Calu3 (cell line): ENCODE measurements at regions not wholly inside any gene's neighbourhood (a gene's known extent, or its start where the extent isn't known, plus 50 kb on each side); places are given as distances from the start of the nearest gene placed in this dataset.
A peak's percentile ranks its signal among the peaks of the same experiment; 100 is the strongest.
"Not testable (repeated sequence)": the region's sequence is repeated elsewhere in the genome, so short reads cannot be mapped to it uniquely, and the experiment has no call there.

ENCODE experiments used
- BruUV-seq: library from RNA; stranded (reverse); fragments of 400-500 nt; replicated peaks from 2 replicates; lab custom pipeline; 2021; lab: Mats Ljungman, UMichigan
- CTCF ChIA-PET: fragments of 300-600 bp; sonication (Branson Sonifier 250); formaldehyde crosslinking; loops from one replicate; lab custom pipeline; 2022; ENCODE audit warnings: antibody characterized with exemption; lab: Charles Lee
- DNase-seq: peaks from one replicate; pipeline ENCODE4 v3.0.0; 2022
- H3K27ac Mint-ChIP-seq: one replicate; pipeline ENCODE4 v1.8.0; 2022; ENCODE audit warnings: mixed read lengths; ENCODE audit not compliant: unreplicated experiment
- H3K27me3 Mint-ChIP-seq: one replicate; pipeline ENCODE4 v1.8.0; 2022; ENCODE audit warnings: mixed read lengths; ENCODE audit not compliant: unreplicated experiment
- H3K36me3 Mint-ChIP-seq: one replicate; pipeline ENCODE4 v1.8.0; 2022; ENCODE audit warnings: mild to moderate bottlenecking, moderate library complexity, mixed read lengths; ENCODE audit not compliant: insufficient read depth, unreplicated experiment
- H3K4me1 Mint-ChIP-seq: one replicate; pipeline ENCODE4 v1.8.0; 2022; ENCODE audit warnings: mild to moderate bottlenecking, low read depth, mixed read lengths; ENCODE audit not compliant: unreplicated experiment
- H3K4me3 Mint-ChIP-seq: one replicate; pipeline ENCODE4 v1.8.0; 2022; ENCODE audit warnings: mild to moderate bottlenecking, low read depth, moderate library complexity, mixed read lengths; ENCODE audit not compliant: unreplicated experiment
- H3K9me3 Mint-ChIP-seq: one replicate; pipeline ENCODE4 v1.8.0; 2022; ENCODE audit warnings: low read depth, mixed read lengths; ENCODE audit not compliant: unreplicated experiment
- intact Hi-C: fragments of 100-400 bp; cut with micrococcal nuclease; formaldehyde crosslinking; loops from one replicate; pipeline ENCODE4 v1.10.0; 2022; ENCODE audit not compliant: unreplicated experiment

DNA sequence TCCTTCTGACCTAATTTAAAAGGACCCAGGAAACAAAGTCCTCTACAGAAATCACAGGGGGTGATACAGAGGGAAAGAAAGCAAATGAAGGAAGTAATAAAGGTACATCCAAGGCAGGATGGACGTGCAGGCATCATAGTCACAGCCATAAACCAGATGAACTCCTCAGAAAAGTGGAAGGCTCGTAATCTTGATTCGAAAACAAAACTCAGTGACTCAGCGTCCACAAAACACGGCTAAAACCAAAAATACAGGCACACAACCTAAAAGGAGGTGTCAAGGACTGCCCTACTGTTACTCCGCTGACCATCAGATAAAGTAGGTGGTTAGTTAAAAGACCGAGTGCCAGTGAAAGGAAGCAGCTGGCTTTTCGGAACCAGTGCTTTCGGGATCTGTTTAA is 81.5 kb downstream of the TRIM69 start:
- DNase-seq, H3K9me3 Mint-ChIP-seq, CTCF ChIA-PET, intact Hi-C loops, H3K4me3 Mint-ChIP-seq, H3K27ac Mint-ChIP-seq, H3K36me3 Mint-ChIP-seq, H3K4me1 Mint-ChIP-seq, H3K27me3 Mint-ChIP-seq, BruUV-seq: not testable (repeated sequence)

DNA sequence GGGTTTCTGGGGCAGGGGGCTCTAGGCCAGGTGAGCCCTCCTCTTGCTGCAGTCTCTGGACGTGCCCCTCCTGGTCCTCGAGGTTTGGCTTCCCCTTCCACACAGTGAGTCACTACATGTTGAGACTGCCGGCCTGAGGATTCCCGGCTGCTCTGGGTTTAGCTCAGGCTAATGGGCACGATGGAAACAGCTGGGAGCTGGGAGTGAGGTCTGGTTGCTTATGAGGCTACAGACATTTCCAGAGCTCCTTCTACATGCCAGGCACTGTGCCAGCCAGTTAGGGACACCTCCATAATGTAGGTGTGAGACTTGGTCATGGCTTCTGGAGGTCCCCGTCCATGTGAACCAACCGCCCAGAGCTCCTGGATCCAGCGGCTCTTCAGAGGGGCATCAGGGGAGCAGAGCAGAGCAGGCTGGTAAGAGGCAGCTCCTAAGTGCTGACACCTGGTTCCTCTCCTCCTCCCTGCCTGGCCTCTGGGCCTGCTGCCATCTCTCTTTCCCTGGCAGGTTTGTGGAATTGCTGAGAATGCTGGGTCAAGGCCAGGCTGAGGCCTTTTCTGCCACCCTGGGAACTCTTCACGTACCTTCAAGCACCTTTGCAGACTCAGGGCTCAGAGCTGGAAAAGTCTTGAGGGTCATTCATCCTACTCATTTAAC is 83.1 kb downstream of the TRIM69 start:
- DNase-seq, H3K4me3 Mint-ChIP-seq, H3K9me3 Mint-ChIP-seq, H3K27ac Mint-ChIP-seq, BruUV-seq, H3K27me3 Mint-ChIP-seq, CTCF ChIA-PET, H3K36me3 Mint-ChIP-seq, intact Hi-C loops, H3K4me1 Mint-ChIP-seq: not testable (repeated sequence)

DNA sequence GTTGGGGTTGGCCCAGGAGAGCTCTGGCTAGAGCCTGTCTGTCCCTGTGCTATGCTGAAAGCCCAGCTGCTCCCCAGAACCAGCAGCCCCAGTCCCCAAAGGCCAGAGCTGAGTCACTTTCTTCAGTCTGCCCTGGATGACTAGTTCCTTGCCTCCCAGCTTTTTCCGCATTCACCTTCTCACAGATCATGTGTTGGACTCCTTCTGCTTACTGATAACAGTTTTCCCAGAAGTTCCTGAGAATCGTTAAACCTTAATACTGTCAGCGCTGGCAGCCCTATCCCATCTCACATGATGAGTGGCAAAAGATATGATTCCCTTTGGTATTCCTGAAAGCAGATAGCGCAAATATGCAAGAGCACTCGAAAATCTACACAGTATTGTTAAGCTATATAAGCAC is 84.2 kb downstream of the TRIM69 start:
- intact Hi-C loops, H3K36me3 Mint-ChIP-seq, DNase-seq, BruUV-seq, CTCF ChIA-PET, H3K4me3 Mint-ChIP-seq, H3K4me1 Mint-ChIP-seq, H3K9me3 Mint-ChIP-seq, H3K27me3 Mint-ChIP-seq: not testable (repeated sequence)
- H3K27ac Mint-ChIP-seq, result peak overlapping the region; percentile 33

DNA sequence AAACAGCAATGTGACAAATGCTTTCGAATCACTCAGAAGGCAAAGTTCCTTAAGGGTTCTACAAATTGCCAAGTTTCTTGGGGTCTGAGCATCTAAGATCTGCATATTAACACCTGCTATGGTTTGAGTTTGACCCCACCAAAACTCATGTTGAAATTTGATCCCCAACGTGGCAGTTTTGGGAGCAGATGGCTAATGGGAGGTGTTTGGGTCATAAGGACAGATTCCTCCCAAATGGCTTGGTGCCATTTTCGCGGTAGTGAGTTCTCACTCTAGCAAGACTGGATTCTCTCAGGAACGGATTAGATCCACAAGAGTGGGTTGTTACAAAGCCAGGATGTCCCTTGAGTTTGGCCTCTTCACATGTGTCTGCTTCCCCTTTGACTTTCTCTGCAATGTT is 84.6 kb downstream of the TRIM69 start:
- H3K27me3 Mint-ChIP-seq, intact Hi-C loops, CTCF ChIA-PET, H3K4me1 Mint-ChIP-seq, H3K36me3 Mint-ChIP-seq, DNase-seq, BruUV-seq, H3K4me3 Mint-ChIP-seq, H3K27ac Mint-ChIP-seq, H3K9me3 Mint-ChIP-seq: not testable (repeated sequence)

DNA sequence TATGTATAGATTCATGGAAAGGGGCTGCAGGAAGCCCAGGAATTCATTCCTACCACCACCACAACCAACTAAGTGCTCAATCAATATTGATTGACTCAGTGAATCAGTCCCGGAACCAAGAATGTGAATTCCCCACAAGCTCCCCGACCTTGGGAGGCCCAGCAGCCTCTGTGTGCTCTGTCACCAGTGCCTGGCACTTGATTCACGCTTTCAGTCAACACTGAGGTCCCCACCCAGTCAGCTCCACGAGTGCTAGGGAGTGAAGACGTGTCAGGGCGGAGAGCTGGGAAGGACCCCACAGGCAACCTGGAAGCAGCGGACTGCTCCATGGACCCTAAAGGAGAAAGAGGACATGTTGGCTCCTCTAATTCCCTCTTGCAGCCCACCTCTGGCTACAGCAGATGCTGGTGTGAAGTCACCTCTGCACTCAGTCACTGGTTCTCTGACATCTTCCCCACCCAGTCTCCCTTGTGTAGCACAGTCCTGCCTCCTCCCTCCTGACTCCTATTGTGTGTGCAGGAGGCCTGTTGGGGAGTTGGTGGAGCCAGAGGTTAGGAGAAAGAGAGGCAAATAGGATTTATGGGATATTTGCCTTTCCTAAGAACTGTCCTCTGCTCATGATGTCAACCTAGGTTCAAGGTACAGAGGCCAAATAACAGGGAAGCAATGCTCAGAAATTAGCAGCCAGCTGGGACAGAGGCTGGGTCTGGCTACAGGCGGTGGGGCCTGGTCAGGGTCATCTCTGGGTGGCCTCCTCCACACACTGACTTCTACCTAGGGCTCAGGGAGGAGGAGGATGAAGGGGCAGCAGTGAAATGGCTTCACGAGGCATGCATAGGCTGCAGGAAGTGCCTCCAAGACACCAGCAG is 88.2 kb downstream of the TRIM69 start:
- H3K27ac Mint-ChIP-seq, H3K4me1 Mint-ChIP-seq, H3K9me3 Mint-ChIP-seq, H3K4me3 Mint-ChIP-seq, DNase-seq, CTCF ChIA-PET, H3K36me3 Mint-ChIP-seq, H3K27me3 Mint-ChIP-seq, intact Hi-C loops: not testable (repeated sequence)
- BruUV-seq, result TSS peak; percentile 63

DNA sequence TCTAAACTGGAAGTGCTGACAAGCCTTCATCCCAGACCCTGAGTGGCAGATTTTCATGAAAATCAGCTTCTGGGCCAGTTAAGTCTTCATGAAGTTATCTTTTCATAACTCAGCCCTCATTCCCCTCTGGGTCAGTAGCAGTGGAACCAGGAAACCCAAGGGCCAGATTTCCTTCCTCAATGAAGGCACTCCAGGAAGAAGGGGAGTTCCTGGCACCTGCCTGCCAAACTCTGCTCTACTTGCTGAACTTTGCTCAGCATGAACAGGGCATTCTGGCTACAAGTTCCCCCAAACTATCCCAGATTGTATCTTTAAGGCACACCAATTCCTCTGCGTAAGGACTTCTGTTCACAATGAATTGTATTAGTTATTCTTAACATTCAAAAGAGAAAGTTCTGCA is 90.3 kb downstream of the TRIM69 start:
- H3K27me3 Mint-ChIP-seq, H3K4me3 Mint-ChIP-seq, CTCF ChIA-PET, H3K36me3 Mint-ChIP-seq, H3K9me3 Mint-ChIP-seq, H3K4me1 Mint-ChIP-seq, H3K27ac Mint-ChIP-seq, BruUV-seq, intact Hi-C loops, DNase-seq: not testable (repeated sequence)

DNA sequence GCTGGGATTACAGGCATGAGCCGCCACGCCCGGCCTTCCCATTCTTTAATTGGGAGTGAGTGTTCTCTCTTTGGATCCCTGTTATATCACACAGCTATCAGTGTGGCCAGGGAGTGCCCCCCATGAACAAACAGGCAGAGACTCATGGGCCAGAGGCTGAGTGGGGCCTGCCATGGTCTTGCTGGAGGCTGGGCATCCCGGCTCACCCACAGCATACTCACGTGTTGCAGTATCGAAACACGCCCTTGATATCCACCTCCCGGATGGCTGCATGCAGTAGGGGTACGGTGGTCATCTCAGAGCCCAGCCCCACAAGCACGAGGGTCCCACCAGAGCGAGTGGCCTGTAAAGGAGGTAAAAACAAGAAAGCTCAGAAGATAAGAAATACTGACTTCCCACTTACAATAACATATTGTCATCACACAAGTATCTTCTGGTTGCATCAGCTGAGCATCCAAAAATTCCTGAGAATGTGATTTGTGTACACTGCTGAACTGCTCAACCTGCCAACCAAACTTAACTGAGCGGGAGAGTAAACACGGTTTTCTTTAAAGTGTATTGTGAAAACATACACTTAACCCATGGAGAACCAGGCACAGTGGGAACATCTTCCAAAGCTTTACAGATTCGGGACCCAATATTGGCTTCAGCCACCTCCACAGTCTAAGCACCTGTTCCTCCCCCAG is 92.0 kb downstream of the TRIM69 start:
- H3K9me3 Mint-ChIP-seq, H3K4me3 Mint-ChIP-seq, H3K27me3 Mint-ChIP-seq, H3K27ac Mint-ChIP-seq, CTCF ChIA-PET, H3K36me3 Mint-ChIP-seq, intact Hi-C loops, BruUV-seq, DNase-seq: not testable (repeated sequence)
- H3K4me1 Mint-ChIP-seq, result peaks cover 26% of the 10 kb centered on the region

DNA sequence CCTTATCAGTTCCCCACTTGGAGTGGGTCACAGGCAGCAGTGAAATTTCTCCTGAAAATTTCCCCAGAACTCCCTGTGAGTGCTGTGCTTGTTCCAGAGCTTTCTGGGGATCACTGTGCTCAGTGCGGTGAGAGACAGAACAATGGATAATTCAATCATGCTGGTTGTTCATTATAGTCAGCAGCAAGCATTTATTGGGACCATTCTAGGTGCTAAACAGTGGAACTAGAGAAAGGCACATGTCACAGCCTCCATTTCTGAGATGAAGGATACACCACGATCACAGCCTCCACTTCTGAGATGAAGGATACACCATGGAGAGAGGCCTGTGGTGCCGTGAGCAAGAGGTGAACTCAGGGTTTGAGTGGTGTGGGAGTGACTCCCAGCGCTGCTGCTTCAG is 92.8 kb downstream of the TRIM69 start:
- DNase-seq, CTCF ChIA-PET, H3K4me3 Mint-ChIP-seq, H3K36me3 Mint-ChIP-seq, BruUV-seq, H3K27ac Mint-ChIP-seq, H3K27me3 Mint-ChIP-seq, H3K9me3 Mint-ChIP-seq, intact Hi-C loops: not testable (repeated sequence)
- peaks cover 27% of the 10 kb centered on the region for H3K4me1 Mint-ChIP-seq

DNA sequence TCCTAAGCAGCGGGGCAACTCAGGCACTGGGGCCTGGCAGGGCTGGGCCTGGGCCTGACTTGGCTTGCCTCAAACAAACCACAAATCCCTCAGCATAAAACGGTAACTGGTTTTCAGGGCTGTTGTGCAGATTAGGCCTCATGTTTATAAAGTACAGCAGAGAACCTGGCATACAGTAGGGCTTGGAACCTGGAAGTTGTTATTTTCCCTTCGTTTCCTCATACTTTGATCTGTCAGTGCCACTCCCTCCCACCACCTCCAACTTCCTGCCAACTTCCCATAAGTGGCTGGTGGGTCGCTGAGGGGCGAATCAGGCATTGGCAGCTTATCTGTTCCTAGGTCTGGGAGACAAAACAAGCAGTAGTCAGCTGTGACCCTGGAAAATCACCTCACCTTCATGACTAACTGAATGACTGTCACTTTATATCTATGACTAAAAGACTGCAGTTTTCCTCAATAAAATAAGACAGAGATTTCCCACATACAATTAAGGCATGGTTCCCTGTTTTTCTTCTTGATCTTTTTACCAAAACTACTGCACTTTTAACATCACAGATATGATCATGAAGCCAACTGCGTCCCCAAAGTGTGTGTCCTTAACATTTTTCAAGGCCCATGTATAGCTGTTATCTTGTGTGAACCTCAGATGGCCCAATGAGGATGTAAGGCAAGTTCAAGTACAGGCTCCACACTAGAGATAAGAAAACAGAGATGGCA is 94.5 kb downstream of the TRIM69 start:
- peak; percentile 68 for DNase-seq
- H3K36me3 Mint-ChIP-seq, H3K27me3 Mint-ChIP-seq, intact Hi-C loops, H3K9me3 Mint-ChIP-seq, H3K4me3 Mint-ChIP-seq, BruUV-seq: not testable (repeated sequence)
- CTCF ChIA-PET, result interaction anchor here (0.6 kb wide), 1 partner anchor 392 kb away, joined by 3 read pairs; no protein-coding TSS in a partner anchor
- peak overlapping the region; percentile 78 for H3K27ac Mint-ChIP-seq
- peaks cover 27% of the 10 kb centered on the region for H3K4me1 Mint-ChIP-seq
